GM23338 (cell line): ENCODE measurements at regions not wholly inside any gene's neighbourhood (a gene's known extent, or its start where the extent isn't known, plus 50 kb on each side); places are given as distances from the start of the nearest gene placed in this dataset.
"Not testable (repeated sequence)": the region's sequence is repeated elsewhere in the genome, so short reads cannot be mapped to it uniquely, and the experiment has no call there.

Experiments
- CREB1 ChIP-seq: fragments of 250-450 bp; sonication (Bioruptor Pico); IDR thresholded peaks from 2 replicates; pipeline ENCODE4 v1.5.0; 2020; ENCODE audit warnings: low read depth, mild to moderate bottlenecking, moderate library complexity
- EZH2 ChIP-seq: fragments of 200-600 bp; sonication (generic); IDR thresholded peaks from one replicate; pipeline ENCODE4 v1.8.0; 2017; ENCODE audit warnings: antibody characterized with exemption, mild to moderate bottlenecking, low read depth; ENCODE audit not compliant: unreplicated experiment
- EZH2phosphoT487 ChIP-seq: fragments of 200-600 bp; sonication (generic); IDR thresholded peaks from one replicate; pipeline ENCODE4 v1.8.1; 2018; ENCODE audit warnings: antibody characterized with exemption; ENCODE audit not compliant: unreplicated experiment
- JUNB ChIP-seq: IDR thresholded peaks from one replicate; pipeline ENCODE4 v1.6.1; 2016; ENCODE audit warnings: antibody characterized with exemption; ENCODE audit not compliant: unreplicated experiment
- POLR2AphosphoS5 ChIP-seq: IDR thresholded peaks from 2 replicates; pipeline ENCODE4 v1.6.1; 2016; ENCODE audit warnings: antibody characterized with exemption, low read depth
- TF ChIP-seq, protein P1 (sequence below), 2 experiments: fragments of 200-600 bp in 1 of 2; sonication (generic) in 1 of 2; conservative IDR thresholded peaks; 2 replicates each; pipeline versions ENCODE4 v1.5.1 to v1.6.1; 2016 to 2017; ENCODE audit warnings: antibody characterized with exemption in 2 of 2, low read depth in 2 of 2, mild to moderate bottlenecking in 2 of 2, moderate library complexity in 1 of 2
- TF ChIP-seq, protein P2 (sequence below): IDR thresholded peaks from 2 replicates; pipeline ENCODE4 v1.6.1; 2016; ENCODE audit warnings: antibody characterized with exemption
- TF ChIP-seq, protein P3 (sequence below): IDR thresholded peaks from one replicate; pipeline ENCODE4 v1.6.1; 2018; ENCODE audit warnings: antibody characterized with exemption; ENCODE audit not compliant: unreplicated experiment

DNA sequence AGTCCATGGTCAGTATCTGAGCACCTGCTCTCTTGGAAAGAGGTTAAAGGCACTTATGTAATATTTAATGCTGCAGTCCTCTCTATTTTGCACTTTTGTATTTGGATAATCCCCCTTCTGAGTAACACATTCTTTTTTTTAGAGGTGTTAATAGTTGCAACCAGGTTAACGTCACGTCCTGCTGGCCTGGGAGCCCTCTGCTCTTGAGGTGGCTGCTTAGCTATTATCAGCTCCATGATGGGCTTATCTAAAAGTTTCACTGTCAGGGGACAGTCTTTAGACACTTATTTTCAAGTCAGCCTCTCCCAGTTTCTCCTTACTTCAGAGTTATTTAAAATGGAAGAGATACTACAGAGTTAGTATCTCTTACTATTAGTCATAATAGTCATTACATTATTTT, 795.5 kb upstream of the CDH18 start:
- TF ChIP-seq, protein P1, sequence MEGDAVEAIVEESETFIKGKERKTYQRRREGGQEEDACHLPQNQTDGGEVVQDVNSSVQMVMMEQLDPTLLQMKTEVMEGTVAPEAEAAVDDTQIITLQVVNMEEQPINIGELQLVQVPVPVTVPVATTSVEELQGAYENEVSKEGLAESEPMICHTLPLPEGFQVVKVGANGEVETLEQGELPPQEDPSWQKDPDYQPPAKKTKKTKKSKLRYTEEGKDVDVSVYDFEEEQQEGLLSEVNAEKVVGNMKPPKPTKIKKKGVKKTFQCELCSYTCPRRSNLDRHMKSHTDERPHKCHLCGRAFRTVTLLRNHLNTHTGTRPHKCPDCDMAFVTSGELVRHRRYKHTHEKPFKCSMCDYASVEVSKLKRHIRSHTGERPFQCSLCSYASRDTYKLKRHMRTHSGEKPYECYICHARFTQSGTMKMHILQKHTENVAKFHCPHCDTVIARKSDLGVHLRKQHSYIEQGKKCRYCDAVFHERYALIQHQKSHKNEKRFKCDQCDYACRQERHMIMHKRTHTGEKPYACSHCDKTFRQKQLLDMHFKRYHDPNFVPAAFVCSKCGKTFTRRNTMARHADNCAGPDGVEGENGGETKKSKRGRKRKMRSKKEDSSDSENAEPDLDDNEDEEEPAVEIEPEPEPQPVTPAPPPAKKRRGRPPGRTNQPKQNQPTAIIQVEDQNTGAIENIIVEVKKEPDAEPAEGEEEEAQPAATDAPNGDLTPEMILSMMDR (conservative IDR thresholded peaks at IDR 0.05; ENCODE audit: low read depth in 2 of 2), result not testable (repeated sequence)
- TF ChIP-seq EZH2; EZH2phosphoT487; POLR2AphosphoS5; CREB1 (CRISPR knock-in tag); JUNB: not testable (repeated sequence)
- TF ChIP-seq, protein P2, sequence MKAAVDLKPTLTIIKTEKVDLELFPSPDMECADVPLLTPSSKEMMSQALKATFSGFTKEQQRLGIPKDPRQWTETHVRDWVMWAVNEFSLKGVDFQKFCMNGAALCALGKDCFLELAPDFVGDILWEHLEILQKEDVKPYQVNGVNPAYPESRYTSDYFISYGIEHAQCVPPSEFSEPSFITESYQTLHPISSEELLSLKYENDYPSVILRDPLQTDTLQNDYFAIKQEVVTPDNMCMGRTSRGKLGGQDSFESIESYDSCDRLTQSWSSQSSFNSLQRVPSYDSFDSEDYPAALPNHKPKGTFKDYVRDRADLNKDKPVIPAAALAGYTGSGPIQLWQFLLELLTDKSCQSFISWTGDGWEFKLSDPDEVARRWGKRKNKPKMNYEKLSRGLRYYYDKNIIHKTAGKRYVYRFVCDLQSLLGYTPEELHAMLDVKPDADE, result not testable (repeated sequence)
- TF ChIP-seq, protein P3, sequence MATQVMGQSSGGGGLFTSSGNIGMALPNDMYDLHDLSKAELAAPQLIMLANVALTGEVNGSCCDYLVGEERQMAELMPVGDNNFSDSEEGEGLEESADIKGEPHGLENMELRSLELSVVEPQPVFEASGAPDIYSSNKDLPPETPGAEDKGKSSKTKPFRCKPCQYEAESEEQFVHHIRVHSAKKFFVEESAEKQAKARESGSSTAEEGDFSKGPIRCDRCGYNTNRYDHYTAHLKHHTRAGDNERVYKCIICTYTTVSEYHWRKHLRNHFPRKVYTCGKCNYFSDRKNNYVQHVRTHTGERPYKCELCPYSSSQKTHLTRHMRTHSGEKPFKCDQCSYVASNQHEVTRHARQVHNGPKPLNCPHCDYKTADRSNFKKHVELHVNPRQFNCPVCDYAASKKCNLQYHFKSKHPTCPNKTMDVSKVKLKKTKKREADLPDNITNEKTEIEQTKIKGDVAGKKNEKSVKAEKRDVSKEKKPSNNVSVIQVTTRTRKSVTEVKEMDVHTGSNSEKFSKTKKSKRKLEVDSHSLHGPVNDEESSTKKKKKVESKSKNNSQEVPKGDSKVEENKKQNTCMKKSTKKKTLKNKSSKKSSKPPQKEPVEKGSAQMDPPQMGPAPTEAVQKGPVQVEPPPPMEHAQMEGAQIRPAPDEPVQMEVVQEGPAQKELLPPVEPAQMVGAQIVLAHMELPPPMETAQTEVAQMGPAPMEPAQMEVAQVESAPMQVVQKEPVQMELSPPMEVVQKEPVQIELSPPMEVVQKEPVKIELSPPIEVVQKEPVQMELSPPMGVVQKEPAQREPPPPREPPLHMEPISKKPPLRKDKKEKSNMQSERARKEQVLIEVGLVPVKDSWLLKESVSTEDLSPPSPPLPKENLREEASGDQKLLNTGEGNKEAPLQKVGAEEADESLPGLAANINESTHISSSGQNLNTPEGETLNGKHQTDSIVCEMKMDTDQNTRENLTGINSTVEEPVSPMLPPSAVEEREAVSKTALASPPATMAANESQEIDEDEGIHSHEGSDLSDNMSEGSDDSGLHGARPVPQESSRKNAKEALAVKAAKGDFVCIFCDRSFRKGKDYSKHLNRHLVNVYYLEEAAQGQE, result not testable (repeated sequence)
